IMR-90 (cell line): ENCODE measurements at regions not wholly inside any gene's neighbourhood (a gene's known extent, or its start where the extent isn't known, plus 50 kb on each side); places are given as distances from the start of the nearest gene placed in this dataset.

ENCODE experiments used
- MXI1 ChIP-seq: IDR thresholded peaks from 2 replicates; pipeline ENCODE4 v1.6.1; 2012; ENCODE audit warnings: low read depth, mild to moderate bottlenecking, low read length, moderate library complexity, borderline replicate concordance
- TF ChIP-seq, protein P1 (sequence below): fragments of 150-350 bp; IDR thresholded peaks from 2 replicates; pipeline ENCODE4 v1.6.1; 2017; ENCODE audit warnings: mild to moderate bottlenecking, antibody characterized with exemption, low read length, low read depth

DNA sequence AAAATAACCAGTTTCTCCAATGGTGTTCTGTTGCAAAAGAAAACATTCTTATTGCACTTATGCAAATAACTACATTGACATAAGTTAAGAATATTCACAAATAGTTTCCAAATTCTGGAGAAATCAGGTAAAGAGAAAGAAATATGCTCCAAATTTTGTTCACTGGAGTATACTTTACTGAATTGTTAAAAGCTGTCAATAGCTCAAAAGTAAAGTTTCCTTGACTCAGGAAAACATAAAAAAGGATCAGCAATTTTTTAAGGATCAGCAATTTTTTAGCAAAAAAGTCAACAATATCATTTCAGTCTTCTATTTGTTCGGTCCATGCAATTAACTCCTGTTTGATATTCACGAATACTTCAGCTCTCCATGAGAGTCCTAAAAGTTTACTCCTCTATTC, 51.6 kb downstream of the ANXA2R start:
- TF ChIP-seq MXI1 = no peak
- TF ChIP-seq, protein P1, sequence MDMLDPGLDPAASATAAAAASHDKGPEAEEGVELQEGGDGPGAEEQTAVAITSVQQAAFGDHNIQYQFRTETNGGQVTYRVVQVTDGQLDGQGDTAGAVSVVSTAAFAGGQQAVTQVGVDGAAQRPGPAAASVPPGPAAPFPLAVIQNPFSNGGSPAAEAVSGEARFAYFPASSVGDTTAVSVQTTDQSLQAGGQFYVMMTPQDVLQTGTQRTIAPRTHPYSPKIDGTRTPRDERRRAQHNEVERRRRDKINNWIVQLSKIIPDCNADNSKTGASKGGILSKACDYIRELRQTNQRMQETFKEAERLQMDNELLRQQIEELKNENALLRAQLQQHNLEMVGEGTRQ = no peak
